ENCODE measurements at regions not wholly inside any gene's neighbourhood (a gene's known extent, or its start where the extent isn't known, plus 50 kb on each side); places are given as distances from the start of the nearest gene placed in this dataset.

DNA sequence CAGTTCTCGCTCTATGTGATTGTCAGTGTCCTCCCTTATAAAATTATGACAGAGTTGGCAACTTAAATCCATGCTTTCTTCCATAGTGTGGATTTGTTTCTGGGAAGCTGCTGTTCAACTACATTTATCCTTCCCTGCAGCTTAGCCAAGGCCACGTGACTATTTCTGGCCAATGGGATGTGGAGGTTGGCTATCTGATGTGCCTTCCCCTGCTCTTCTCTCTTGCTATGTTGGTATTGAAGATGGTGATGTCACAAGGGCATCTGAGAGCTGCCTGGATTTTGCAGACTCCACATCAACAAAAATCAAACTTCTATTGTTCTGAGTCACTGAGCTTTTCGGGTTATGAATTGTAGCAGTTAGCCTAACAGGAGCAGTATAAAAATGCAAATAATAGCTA is 164.9 kb upstream of the RHOBTB1 start:
- Histone ChIP-seq H3K9me3 (ENCODE audit: low read length) (no peaks in the 10 kb centered on the region), H3K9ac (ENCODE audit: insufficient read depth, low read depth, low read length) (no peak overlapping the region), H3K36me3 (replicated peaks in 1 of 2; ENCODE audit: control insufficient read depth in 1 of 2, insufficient read depth in 2 of 2, low read length in 2 of 2) (no peaks in the 10 kb centered on the region), H3K27ac (ENCODE audit: extremely low read length, insufficient read depth, low read length) (no peak overlapping the region), H4K20me1 (ENCODE audit: insufficient read depth, low read length) (no peaks in the 10 kb centered on the region), H3K4me3 (replicated peaks in 1 of 3; ENCODE audit: insufficient read depth in 1 of 3, low read depth in 2 of 3, low read length in 3 of 3) (no peak overlapping the region), H3K27me3 (ENCODE audit: control insufficient read depth in 1 of 2, insufficient read depth in 2 of 2, low read length in 2 of 2) (no peaks in the 10 kb centered on the region), H3K4me2 (ENCODE audit: low read depth, low read length) (no peak overlapping the region), H3K79me2 (ENCODE audit: insufficient read depth, low read length) (no peaks in the 10 kb centered on the region), H2AFZ (ENCODE audit: low read length) (no peak overlapping the region), H3K4me1 (ENCODE audit: insufficient read depth, low read length) (0 out of 2 replicates have a peak, but pooled peaks cover 8% of the 10 kb centered on the region)
- no TSS peak for BruUV-seq (replicated peaks)
- no peak for ATAC-seq
- ChIA-PET CTCF (ENCODE audit: low intra/inter-chr PET ratio, low total read pairs) (no interaction called here), POLR2A (no interaction called here)
- intact Hi-C loops (cut with micrococcal nuclease; ENCODE audit: unreplicated experiment) (no loop called here), in situ Hi-C loops (cut with HindIII; ENCODE audit: extremely low pct_ligation_motif_present, low pct_unique_long_range_greater_than_20kb) (no loop called here)
- WGBS (ENCODE audit: low lambda C conversion rate): 76% methylated on average over 3 of the region's 3 CpGs
- FAIRE-seq: no peak
- TF ChIP-seq, protein P1, sequence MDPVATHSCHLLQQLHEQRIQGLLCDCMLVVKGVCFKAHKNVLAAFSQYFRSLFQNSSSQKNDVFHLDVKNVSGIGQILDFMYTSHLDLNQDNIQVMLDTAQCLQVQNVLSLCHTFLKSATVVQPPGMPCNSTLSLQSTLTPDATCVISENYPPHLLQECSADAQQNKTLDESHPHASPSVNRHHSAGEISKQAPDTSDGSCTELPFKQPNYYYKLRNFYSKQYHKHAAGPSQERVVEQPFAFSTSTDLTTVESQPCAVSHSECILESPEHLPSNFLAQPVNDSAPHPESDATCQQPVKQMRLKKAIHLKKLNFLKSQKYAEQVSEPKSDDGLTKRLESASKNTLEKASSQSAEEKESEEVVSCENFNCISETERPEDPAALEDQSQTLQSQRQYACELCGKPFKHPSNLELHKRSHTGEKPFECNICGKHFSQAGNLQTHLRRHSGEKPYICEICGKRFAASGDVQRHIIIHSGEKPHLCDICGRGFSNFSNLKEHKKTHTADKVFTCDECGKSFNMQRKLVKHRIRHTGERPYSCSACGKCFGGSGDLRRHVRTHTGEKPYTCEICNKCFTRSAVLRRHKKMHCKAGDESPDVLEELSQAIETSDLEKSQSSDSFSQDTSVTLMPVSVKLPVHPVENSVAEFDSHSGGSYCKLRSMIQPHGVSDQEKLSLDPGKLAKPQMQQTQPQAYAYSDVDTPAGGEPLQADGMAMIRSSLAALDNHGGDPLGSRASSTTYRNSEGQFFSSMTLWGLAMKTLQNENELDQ (CRISPR knock-in tag; IDR thresholded peaks at IDR 0.05; ENCODE audit: borderline replicate concordance): no peak
- no peak for TF ChIP-seq ZNF333 (CRISPR knock-in tag; IDR thresholded peaks at IDR 0.05; ENCODE audit: borderline replicate concordance)
- no peak for TF ChIP-seq CSRNP1 (CRISPR knock-in tag; IDR thresholded peaks at IDR 0.05)
- DNase-seq (ENCODE audit: low spot score): no peak

GRCh38 chr10:61100887-61101286 is 156.9 kb upstream of the RHOBTB1 start:
- ChIA-PET CTCF (ENCODE audit: low intra/inter-chr PET ratio, low total read pairs) (no interaction called here), POLR2A (no interaction called here)
- TF ChIP-seq, protein P2, sequence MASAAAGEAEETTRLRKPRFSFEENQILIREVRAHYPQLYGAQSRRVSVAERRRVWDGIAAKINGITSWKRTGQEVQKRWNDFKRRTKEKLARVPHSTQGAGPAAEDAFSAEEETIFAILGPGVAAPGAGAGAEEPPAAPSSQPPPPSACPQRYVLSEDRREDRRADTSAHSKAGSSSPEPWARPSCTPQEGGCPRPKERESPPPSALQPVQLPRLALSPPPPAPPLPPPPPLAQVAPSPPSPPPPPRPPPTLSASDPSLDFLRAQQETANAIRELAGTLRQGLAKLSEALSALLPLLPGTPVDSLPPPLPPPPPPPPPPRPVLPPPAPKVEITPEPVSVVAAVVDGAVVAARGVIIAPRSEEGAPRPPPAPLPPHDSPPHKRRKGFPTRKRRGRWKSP (CRISPR knock-in tag; IDR thresholded peaks at IDR 0.05): no peak
- TF ChIP-seq KLF15 (CRISPR knock-in tag; IDR thresholded peaks at IDR 0.05; ENCODE audit: borderline replicate concordance) (no peak), DNMT3B (CRISPR knock-in tag; conservative IDR thresholded peaks at IDR 0.05) (no peak)
- Histone ChIP-seq H4K20me1 (ENCODE audit: insufficient read depth, low read length) (no peaks in the 10 kb centered on the region), H3K4me2 (ENCODE audit: low read depth, low read length) (no peak overlapping the region), H3K36me3 (replicated peaks in 1 of 2; ENCODE audit: control insufficient read depth in 1 of 2, insufficient read depth in 2 of 2, low read length in 2 of 2) (no peaks in the 10 kb centered on the region), H3K79me2 (ENCODE audit: insufficient read depth, low read length) (no peaks in the 10 kb centered on the region), H3K9ac (ENCODE audit: insufficient read depth, low read depth, low read length) (no peak overlapping the region), H3K4me3 (replicated peaks in 1 of 3; ENCODE audit: insufficient read depth in 1 of 3, low read depth in 2 of 3, low read length in 3 of 3) (no peak overlapping the region), H2AFZ (ENCODE audit: low read length) (no peak overlapping the region), H3K9me3 (ENCODE audit: low read length) (no peaks in the 10 kb centered on the region), H3K27me3 (ENCODE audit: control insufficient read depth in 1 of 2, insufficient read depth in 2 of 2, low read length in 2 of 2) (no peaks in the 10 kb centered on the region), H3K4me1 (ENCODE audit: insufficient read depth, low read length) (no peaks in the 10 kb centered on the region), H3K27ac (ENCODE audit: extremely low read length, insufficient read depth, low read length) (no peak overlapping the region)
- intact Hi-C loops (cut with micrococcal nuclease; ENCODE audit: unreplicated experiment): no loop called here
- BruUV-seq (replicated peaks): no TSS peak
- DNase-seq (ENCODE audit: low spot score) (no peak), FAIRE-seq (no peak), ATAC-seq (no peak)
- in situ Hi-C loops (cut with HindIII; ENCODE audit: extremely low pct_ligation_motif_present, low pct_unique_long_range_greater_than_20kb): no loop called here
- WGBS (ENCODE audit: low lambda C conversion rate): 74% methylated on average over 5 of the region's 5 CpGs
